ENCODE measurements at regions not wholly inside any gene's neighbourhood (a gene's known extent, or its start where the extent isn't known, plus 50 kb on each side); places are given as distances from the start of the nearest gene placed in this dataset.

DNA sequence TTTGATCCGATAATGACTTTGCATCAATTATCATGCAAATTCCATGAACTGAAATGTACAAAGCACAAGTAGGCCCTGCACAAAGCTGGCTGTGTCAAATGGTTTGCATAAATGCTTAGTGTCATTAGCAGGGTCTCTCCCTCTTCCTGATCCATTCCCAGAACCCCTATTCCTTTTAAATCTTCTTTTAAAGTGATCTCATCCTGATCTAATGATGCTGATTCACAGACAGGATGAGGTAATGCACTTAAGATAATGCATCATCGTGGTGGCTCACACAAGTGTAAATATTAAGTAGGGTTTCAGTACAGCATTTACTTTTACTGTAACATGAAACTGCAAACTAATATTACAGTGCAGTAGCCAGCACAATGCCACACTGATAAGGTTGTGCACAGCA is 304.8 kb upstream of the SOX11 start:
- no peak for DNase-seq (ENCODE audit: low read depth in 2 of 2)
- H3K4me3 ChIP-seq (replicated peaks in 1 of 2; ENCODE audit: low read depth in 2 of 2, low read length in 2 of 2): no peak overlapping the region

DNA sequence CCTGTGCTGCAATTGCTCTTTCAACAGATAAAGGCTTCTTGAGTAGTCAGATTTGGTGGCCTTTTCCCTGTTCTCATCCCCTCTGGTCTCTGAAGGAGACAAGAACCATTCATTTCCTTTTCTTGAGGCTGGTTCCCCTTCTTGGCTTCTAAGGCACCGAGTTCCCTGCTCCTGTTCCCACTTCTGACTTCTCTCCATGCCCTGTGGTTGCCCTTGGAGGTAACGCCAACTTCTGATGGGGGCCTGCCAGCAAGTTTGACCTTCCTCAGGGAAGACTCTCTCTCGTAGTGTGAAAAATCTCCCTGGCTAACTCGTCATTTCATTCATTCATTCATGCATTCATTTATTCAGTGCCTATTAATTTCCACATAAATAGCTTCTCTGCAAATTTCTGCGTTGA is 302.4 kb upstream of the SOX11 start:
- DNase-seq (ENCODE audit: low read depth in 2 of 2): no peak
- H3K4me3 ChIP-seq (replicated peaks in 1 of 2; ENCODE audit: low read depth in 2 of 2, low read length in 2 of 2): no peak overlapping the region
- TF ChIP-seq, protein P1, sequence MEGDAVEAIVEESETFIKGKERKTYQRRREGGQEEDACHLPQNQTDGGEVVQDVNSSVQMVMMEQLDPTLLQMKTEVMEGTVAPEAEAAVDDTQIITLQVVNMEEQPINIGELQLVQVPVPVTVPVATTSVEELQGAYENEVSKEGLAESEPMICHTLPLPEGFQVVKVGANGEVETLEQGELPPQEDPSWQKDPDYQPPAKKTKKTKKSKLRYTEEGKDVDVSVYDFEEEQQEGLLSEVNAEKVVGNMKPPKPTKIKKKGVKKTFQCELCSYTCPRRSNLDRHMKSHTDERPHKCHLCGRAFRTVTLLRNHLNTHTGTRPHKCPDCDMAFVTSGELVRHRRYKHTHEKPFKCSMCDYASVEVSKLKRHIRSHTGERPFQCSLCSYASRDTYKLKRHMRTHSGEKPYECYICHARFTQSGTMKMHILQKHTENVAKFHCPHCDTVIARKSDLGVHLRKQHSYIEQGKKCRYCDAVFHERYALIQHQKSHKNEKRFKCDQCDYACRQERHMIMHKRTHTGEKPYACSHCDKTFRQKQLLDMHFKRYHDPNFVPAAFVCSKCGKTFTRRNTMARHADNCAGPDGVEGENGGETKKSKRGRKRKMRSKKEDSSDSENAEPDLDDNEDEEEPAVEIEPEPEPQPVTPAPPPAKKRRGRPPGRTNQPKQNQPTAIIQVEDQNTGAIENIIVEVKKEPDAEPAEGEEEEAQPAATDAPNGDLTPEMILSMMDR (IDR thresholded peaks at IDR 0.05; ENCODE audit: low read depth, low read length): no peak

More for the DNA sequence above, 304.8 kb upstream of the SOX11 start:
- TF ChIP-seq, protein P1 (IDR thresholded peaks at IDR 0.05; ENCODE audit: low read depth, low read length): no peak

DNA sequence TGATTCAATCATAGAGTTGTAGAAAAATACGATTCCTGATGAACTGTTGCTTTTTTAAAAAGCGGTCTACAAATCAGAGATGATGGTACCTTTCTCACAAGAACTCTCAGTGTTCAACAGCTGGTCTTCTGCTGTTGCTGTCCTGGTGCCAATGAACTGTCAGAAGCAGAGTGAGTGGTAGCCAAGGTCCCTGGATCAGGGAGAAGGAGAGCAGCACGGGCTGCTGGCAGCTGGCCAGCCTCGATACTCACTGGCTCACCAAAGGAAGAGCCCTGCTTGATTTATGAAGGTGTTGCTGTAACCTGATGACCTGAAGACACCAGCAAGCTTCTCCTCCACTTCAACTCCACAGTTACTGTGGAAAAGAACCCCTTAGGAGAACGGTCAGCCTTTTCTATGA is 300.8 kb upstream of the SOX11 start:
- TF ChIP-seq, protein P1 (IDR thresholded peaks at IDR 0.05; ENCODE audit: low read depth, low read length): no peak
- DNase-seq (ENCODE audit: low read depth in 2 of 2): no peak
- no peak overlapping the region for H3K4me3 ChIP-seq (replicated peaks in 1 of 2; ENCODE audit: low read depth in 2 of 2, low read length in 2 of 2)

DNA sequence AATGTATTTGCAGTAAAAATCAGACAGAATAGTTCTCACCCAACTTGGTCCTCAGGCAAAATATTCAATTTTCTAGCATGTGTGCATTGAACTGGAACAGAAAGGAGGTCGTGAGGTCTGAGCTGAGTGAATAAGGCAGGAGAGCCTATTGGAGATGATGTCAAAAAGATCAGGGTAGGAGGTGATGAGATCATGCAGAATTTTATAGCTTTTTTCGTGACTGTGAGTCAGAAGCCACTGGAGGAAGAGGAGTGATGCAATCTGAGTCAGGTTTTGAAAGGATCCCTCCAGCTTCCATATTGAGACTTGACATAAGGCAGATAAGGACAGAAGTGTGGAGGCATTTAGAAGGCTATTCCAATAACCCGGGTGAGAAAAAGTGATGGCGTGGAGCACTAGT is 299.5 kb upstream of the SOX11 start:
- H3K4me3 ChIP-seq (replicated peaks in 1 of 2; ENCODE audit: low read depth in 2 of 2, low read length in 2 of 2): no peak overlapping the region
- peak in 1 of 2 donors; percentile 1 for DNase-seq (ENCODE audit: low read depth in 2 of 2)
- TF ChIP-seq, protein P1 (IDR thresholded peaks at IDR 0.05; ENCODE audit: low read depth, low read length): no peak

DNA sequence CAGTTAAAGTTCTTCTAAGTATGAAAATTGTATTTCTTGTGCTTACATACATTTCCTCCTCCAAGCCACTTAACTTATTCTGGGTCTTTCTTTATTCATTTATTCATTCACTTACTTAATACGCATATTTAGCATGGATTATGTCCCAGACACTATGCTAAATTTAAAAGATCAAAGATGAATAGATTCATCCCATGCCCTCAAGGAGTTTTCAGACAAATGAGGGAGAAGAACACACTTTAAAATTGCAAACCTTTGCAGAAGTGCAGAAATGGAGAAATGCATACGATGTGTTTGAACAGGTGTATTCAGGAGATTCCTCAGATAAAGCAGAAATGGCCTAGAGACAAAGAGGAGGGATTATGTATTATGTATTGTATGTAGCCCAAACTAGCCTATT is 298.7 kb upstream of the SOX11 start:
- TF ChIP-seq, protein P1 (IDR thresholded peaks at IDR 0.05; ENCODE audit: low read depth, low read length): no peak
- no peak overlapping the region for H3K4me3 ChIP-seq (replicated peaks in 1 of 2; ENCODE audit: low read depth in 2 of 2, low read length in 2 of 2)
- DNase-seq (ENCODE audit: low read depth in 2 of 2): no peak

DNA sequence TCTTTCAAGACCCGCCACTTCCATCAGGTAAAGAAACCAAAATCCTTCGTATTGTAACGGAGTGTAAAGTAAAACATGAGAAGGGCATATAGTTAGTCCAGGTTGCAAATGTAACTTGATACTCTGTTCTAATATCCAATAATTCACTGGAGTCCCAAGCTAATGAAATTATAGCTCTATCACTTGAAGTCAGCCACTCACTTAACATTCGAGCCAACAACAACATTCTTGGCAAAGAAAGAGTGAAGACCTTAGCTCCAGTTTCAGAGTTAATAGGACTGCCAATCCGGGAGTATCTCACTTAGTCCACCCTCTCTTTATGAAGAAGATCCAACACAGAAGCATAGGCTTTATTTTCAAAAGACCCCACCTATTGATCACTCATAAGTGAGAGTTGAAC is 298.0 kb upstream of the SOX11 start:
- TF ChIP-seq, protein P1 (IDR thresholded peaks at IDR 0.05; ENCODE audit: low read depth, low read length): no peak
- H3K4me3 ChIP-seq (replicated peaks in 1 of 2; ENCODE audit: low read depth in 2 of 2, low read length in 2 of 2): no peak overlapping the region
- DNase-seq (ENCODE audit: low read depth in 2 of 2): no peak

DNA sequence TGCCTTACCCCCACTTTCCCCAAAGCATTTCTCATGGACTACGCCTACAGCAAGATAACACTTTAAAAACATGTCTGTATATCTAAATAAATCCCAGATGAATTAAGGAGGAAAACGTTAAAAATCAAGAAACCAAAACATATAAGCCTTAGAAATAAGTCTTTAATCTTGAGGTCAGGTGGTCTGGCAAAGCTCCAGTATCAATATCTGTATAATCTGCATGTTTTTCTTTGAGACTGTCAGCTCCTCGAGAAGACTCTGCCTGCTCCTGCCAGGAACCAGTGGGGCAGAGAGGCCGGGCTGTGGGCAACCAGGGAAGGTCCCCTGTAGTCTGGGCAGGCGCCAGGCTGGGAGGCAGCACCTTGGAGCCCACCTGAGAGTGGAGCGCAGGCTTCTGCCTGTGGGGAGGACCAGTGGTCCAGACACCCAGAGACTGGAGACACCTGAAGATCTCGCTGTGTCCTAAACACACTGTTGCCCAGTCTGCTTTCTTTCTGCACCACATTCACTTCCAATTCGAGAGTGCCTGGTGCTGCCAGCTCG is 291.0 kb upstream of the SOX11 start:
- DNase-seq (ENCODE audit: low read depth in 2 of 2): no peak
- no peak overlapping the region for H3K4me3 ChIP-seq (replicated peaks in 1 of 2; ENCODE audit: low read depth in 2 of 2, low read length in 2 of 2)
- TF ChIP-seq, protein P1 (IDR thresholded peaks at IDR 0.05; ENCODE audit: low read depth, low read length): no peak

Measured in cardiac fibroblast (primary cell).